Naive thymus-derived CD4-positive, alpha-beta T cell (primary cell): ENCODE measurements at regions not wholly inside any gene's neighbourhood (a gene's known extent, or its start where the extent isn't known, plus 50 kb on each side); places are given as distances from the start of the nearest gene placed in this dataset.
A peak's percentile ranks its signal among the peaks of the same experiment; 100 is the strongest.

Experiments
- ATAC-seq: fragments of 150-1000 bp; cut with Tn5 transposase; 2 replicates; pipeline ENCODE4 v1.10.0; 2021; ENCODE audit warnings: mild to moderate bottlenecking, moderate library complexity
- CTCF ChIA-PET: fragments of 350-600 bp; sonication (Branson Sonifier 250); formaldehyde crosslinking; loops from one replicate; lab custom pipeline; 2021; ENCODE audit warnings: antibody characterized with exemption; lab: Charles Lee
- POLR2A ChIA-PET: fragments of 350-600 bp; sonication (Branson Sonifier 250); formaldehyde crosslinking; loops from one replicate; lab custom pipeline; 2021; ENCODE audit warnings: antibody characterized with exemption, inconsistent platforms; lab: Charles Lee
- DNase-seq, 9 donors: peaks; one replicate each; pipeline versions ENCODE4 v3.0.0 to v3.0.0-alpha.2; 2020 to 2022; ENCODE audit warnings: mixed read lengths in 1 of 9
- H3K27ac ChIP-seq: one replicate; pipeline ENCODE4 v1.7.0; 2013; ENCODE audit warnings: mild to moderate bottlenecking, low read depth, low read length, moderate library complexity
- H3K27me3 ChIP-seq, 2 donors: one replicate each; pipeline ENCODE4 v1.7.0; 2013; ENCODE audit warnings: low read length in 2 of 2, mild to moderate bottlenecking in 2 of 2, moderate library complexity in 2 of 2; ENCODE audit not compliant: control insufficient read depth in 2 of 2, insufficient read depth in 2 of 2
- H3K36me3 ChIP-seq, 3 experiments: 1 replicate in 2 of 3; 2 replicates in 1 of 3; pipeline ENCODE4 v1.7.0; 2013; ENCODE audit warnings: low read length in 3 of 3, mild to moderate bottlenecking in 3 of 3, moderate library complexity in 1 of 3; ENCODE audit not compliant: insufficient read depth in 3 of 3, control insufficient read depth in 2 of 3
- H3K4me1 ChIP-seq, 2 donors: one replicate each; pipeline ENCODE4 v1.7.0; 2013; ENCODE audit warnings: low read length in 2 of 2, mild to moderate bottlenecking in 2 of 2, moderate library complexity in 1 of 2; ENCODE audit not compliant: control insufficient read depth in 2 of 2, insufficient read depth in 2 of 2
- H3K4me3 ChIP-seq: 2 replicates; pipeline ENCODE4 v1.7.0; 2013; ENCODE audit warnings: mild to moderate bottlenecking, low read length
- H3K9me3 ChIP-seq, 3 experiments: 1 replicate in 2 of 3; 2 replicates in 1 of 3; pipeline ENCODE4 v1.7.0; 2013; ENCODE audit warnings: low read length in 3 of 3; ENCODE audit not compliant: control insufficient read depth in 2 of 3
- H3K27ac Mint-ChIP-seq, 9 donors: one replicate each; pipeline ENCODE4 v1.8.0; 2020 to 2022; ENCODE audit warnings: mixed read lengths in 9 of 9, mild to moderate bottlenecking in 8 of 9, moderate library complexity in 5 of 9, inconsistent platforms in 2 of 9
- H3K27me3 Mint-ChIP-seq, 5 donors: one replicate each; pipeline ENCODE4 v1.8.0; 2021 to 2022; ENCODE audit warnings: mixed read lengths in 5 of 5, mild to moderate bottlenecking in 1 of 5
- H3K36me3 Mint-ChIP-seq, 5 donors: one replicate each; pipeline ENCODE4 v1.8.0; 2020 to 2022; ENCODE audit warnings: mixed read lengths in 5 of 5, mild to moderate bottlenecking in 3 of 5, inconsistent platforms in 1 of 5
- H3K4me1 Mint-ChIP-seq, 7 donors: one replicate each; pipeline ENCODE4 v1.8.0; 2020 to 2022; ENCODE audit warnings: mixed read lengths in 7 of 7, mild to moderate bottlenecking in 3 of 7, inconsistent platforms in 1 of 7
- H3K4me3 Mint-ChIP-seq, 10 donors: one replicate each; pipeline ENCODE4 v1.8.0; 2020 to 2022; ENCODE audit warnings: mild to moderate bottlenecking in 10 of 10, mixed read lengths in 10 of 10, moderate library complexity in 6 of 10, inconsistent platforms in 2 of 10
- H3K9me3 Mint-ChIP-seq, 11 donors: one replicate each; pipeline ENCODE4 v1.8.0; 2020 to 2022; ENCODE audit warnings: mixed read lengths in 11 of 11, mild to moderate bottlenecking in 4 of 11, inconsistent platforms in 1 of 11, moderate library complexity in 1 of 11
- intact Hi-C, 2 donors: fragments of 100-400 bp; cut with micrococcal nuclease; formaldehyde crosslinking; loops; one replicate each; pipeline ENCODE4 v1.15.1; 2023

- Mint-ChIP-seq H3K27me3 (peaks cover 0 to 5% (median 0%) of the 10 kb centered on the region in 5 donors), H3K9me3 (peaks cover 0 to 4% (median 0%) of the 10 kb centered on the region in 11 donors), H3K36me3 (no peaks in the 10 kb centered on the region), H3K4me1 (no peaks in the 10 kb centered on the region), H3K27ac (no peak overlapping the region), H3K4me3 (no peak overlapping the region)
- Histone ChIP-seq H3K36me3 (no peaks in the 10 kb centered on the region), H3K4me1 (no peaks in the 10 kb centered on the region), H3K4me3 (no peak overlapping the region), H3K27ac (no peak overlapping the region), H3K27me3 (no peaks in the 10 kb centered on the region), H3K9me3 (no peaks in the 10 kb centered on the region)
- ChIA-PET CTCF (no interaction called here), POLR2A (no interaction called here)
- DNase-seq, result peak in 1 of 9 donors; percentile 11
- intact Hi-C loops, result no loop called here
- no peak for ATAC-seq
Observed at GRCh38 chr2:607172-607571, 70.0 kb downstream of the TMEM18 start.

DNA sequence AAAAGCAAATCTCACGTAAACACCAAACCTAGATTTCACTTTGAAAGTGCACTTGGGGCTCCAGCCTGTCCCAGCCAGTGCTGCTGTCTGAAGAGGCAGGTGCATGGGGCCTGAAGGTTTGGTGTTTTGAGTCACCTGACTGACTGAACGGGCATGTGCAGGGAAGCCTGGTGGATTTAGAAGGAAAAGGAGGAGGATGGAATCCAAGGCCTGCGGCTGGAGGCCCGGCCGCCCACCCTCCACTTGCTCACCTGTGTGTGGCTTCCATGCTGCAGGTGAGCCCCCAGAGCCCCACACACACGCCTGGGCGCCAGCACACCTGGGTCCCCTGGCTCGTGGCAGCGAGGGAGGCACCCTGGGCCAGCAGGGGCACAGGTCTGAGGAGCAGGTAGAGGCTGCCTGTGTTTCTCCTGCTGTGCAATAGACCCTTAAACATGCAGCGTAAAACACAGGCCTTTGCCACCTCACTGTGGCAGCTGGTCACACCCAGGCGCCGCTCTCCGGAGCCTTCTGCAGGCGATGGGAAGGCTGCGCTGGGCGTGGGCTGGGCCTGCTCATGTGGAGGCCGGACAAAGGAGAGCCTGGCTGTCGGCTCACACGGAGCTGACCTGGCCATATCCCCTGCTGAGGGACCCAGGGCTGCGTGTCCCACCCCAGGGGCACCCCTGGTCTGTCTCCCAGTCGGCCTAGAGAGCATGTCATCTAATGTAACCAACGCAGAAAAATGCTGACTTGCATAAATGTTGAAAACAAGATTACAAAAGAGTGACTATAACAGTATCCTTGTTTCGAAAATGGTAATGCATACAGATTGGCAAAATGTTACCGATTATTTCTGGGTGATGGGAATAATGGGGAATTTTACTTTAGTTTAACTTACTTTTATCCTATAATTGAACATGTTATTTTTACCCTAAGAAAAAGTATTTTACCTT, 71.3 kb downstream of the TMEM18 start:
- ChIA-PET POLR2A (no interaction called here), CTCF (no interaction called here)
- Histone ChIP-seq H3K36me3 (no peaks in the 10 kb centered on the region), H3K4me3 (no peak overlapping the region), H3K27me3 (no peaks in the 10 kb centered on the region), H3K4me1 (no peaks in the 10 kb centered on the region), H3K27ac (no peak overlapping the region), H3K9me3 (no peaks in the 10 kb centered on the region)
- Mint-ChIP-seq H3K36me3 (no peaks in the 10 kb centered on the region), H3K9me3 (peaks cover 0 to 4% (median 0%) of the 10 kb centered on the region in 11 donors), H3K27me3 (peaks cover 0 to 5% (median 0%) of the 10 kb centered on the region in 5 donors), H3K27ac (no peak overlapping the region), H3K4me3 (no peak overlapping the region), H3K4me1 (no peaks in the 10 kb centered on the region)
- ATAC-seq, result no peak
- DNase-seq, result peak in 1 of 9 donors; percentile 9
- intact Hi-C loops, result no loop called here

- ChIA-PET CTCF (no interaction called here), POLR2A (no interaction called here)
- Histone ChIP-seq H3K27ac (no peak overlapping the region), H3K27me3 (no peaks in the 10 kb centered on the region), H3K36me3 (no peaks in the 10 kb centered on the region), H3K9me3 (no peaks in the 10 kb centered on the region), H3K4me1 (no peaks in the 10 kb centered on the region), H3K4me3 (no peak overlapping the region)
- ATAC-seq (no peak), DNase-seq (no peak)
- no peaks in the 10 kb centered on the region for H3K36me3 Mint-ChIP-seq
- H3K27me3 Mint-ChIP-seq, result peaks cover 0 to 5% (median 0%) of the 10 kb centered on the region in 5 donors
- H3K4me1 Mint-ChIP-seq, result no peaks in the 10 kb centered on the region
- intact Hi-C loops, result no loop called here
- no peak overlapping the region for H3K27ac Mint-ChIP-seq
- peaks cover 0 to 4% (median 0%) of the 10 kb centered on the region in 11 donors for H3K9me3 Mint-ChIP-seq
- H3K4me3 Mint-ChIP-seq, result no peak overlapping the region
Observed at GRCh38 chr2:604854-605524, 72.2 kb downstream of the TMEM18 start.

- no peaks in the 10 kb centered on the region for H3K36me3 Mint-ChIP-seq
- H3K9me3 Mint-ChIP-seq, result peaks cover 0 to 4% (median 0%) of the 10 kb centered on the region in 11 donors
- H3K27me3 Mint-ChIP-seq, result peaks cover 0 to 5% (median 0%) of the 10 kb centered on the region in 5 donors
- DNase-seq, result peak in 1 of 9 donors; percentile 13
- no peak for ATAC-seq
- Histone ChIP-seq H3K4me3 (no peak overlapping the region), H3K27ac (no peak overlapping the region), H3K27me3 (no peaks in the 10 kb centered on the region), H3K36me3 (no peaks in the 10 kb centered on the region), H3K9me3 (no peaks in the 10 kb centered on the region), H3K4me1 (no peaks in the 10 kb centered on the region)
- peak overlapping the region in 1 of 9 donors; percentile 38 for H3K27ac Mint-ChIP-seq
- intact Hi-C loops, result no loop called here
- ChIA-PET POLR2A (no interaction called here), CTCF (no interaction called here)
- no peak overlapping the region for H3K4me3 Mint-ChIP-seq
- no peaks in the 10 kb centered on the region for H3K4me1 Mint-ChIP-seq
Observed at GRCh38 chr2:604385-604784, 72.8 kb downstream of the TMEM18 start.

DNA sequence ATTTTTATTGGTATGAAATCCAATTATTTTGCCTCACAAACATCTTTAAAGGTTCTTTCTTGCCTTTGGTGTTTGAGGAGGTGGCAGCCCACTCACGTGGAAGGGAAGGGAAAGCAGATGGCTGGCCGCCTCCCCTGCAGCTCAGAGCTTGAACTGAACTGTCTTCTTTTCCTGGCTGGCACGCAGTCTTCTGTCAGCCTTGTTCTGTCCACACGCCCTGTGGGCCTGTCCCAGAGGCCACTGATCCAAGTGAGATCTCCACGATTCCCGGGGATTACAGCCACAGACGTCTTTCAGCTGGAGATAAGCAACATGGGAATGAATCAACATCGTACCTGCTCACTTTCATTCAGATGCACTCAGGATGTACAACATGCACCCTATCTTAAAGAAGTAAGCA, 73.3 kb downstream of the TMEM18 start:
- intact Hi-C loops, result no loop called here
- no peaks in the 10 kb centered on the region for H3K4me1 Mint-ChIP-seq
- H3K36me3 ChIP-seq, result no peaks in the 10 kb centered on the region
- H3K27ac ChIP-seq, result no peak overlapping the region
- no peak overlapping the region for H3K4me3 ChIP-seq
- DNase-seq (peak in 1 of 9 donors; percentile 8), ATAC-seq (no peak)
- H3K27ac Mint-ChIP-seq, result peak overlapping the region in 1 of 9 donors; percentile 38
- CTCF ChIA-PET, result no interaction called here
- no peaks in the 10 kb centered on the region for H3K27me3 ChIP-seq
- no peaks in the 10 kb centered on the region for H3K36me3 Mint-ChIP-seq
- peaks cover 0 to 4% (median 0%) of the 10 kb centered on the region in 11 donors for H3K9me3 Mint-ChIP-seq
- H3K27me3 Mint-ChIP-seq, result peaks cover 0 to 5% (median 0%) of the 10 kb centered on the region in 5 donors
- H3K9me3 ChIP-seq, result no peaks in the 10 kb centered on the region
- no peaks in the 10 kb centered on the region for H3K4me1 ChIP-seq
- no peak overlapping the region for H3K4me3 Mint-ChIP-seq
- POLR2A ChIA-PET, result no interaction called here

DNA sequence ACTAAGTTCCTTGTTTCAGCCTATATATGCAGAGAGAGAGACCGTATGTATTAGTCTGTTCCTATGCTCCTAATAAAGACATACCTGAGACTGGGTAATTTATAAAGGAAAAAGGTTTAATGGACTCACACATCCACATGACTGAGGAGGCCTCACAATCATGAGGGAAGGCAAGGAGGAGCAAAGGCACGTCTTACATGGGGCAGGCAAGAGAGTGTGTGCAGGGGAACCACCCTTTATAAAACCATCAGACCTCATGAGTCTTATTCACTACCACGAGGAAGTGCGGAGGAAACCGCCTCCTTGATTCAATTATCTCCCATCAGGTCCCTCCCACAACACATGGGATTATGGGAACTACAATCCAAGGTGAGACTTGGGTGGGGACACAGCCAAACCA, 73.8 kb downstream of the TMEM18 start:
- intact Hi-C loops, result no loop called here
- no peak overlapping the region for H3K4me3 Mint-ChIP-seq
- Histone ChIP-seq H3K27ac (no peak overlapping the region), H3K9me3 (no peaks in the 10 kb centered on the region), H3K27me3 (no peaks in the 10 kb centered on the region), H3K36me3 (no peaks in the 10 kb centered on the region), H3K4me1 (no peaks in the 10 kb centered on the region), H3K4me3 (no peak overlapping the region)
- H3K36me3 Mint-ChIP-seq, result no peaks in the 10 kb centered on the region
- ATAC-seq (no peak), DNase-seq (no peak)
- H3K27ac Mint-ChIP-seq, result no peak overlapping the region
- ChIA-PET POLR2A (no interaction called here), CTCF (no interaction called here)
- peaks cover 0 to 5% (median 0%) of the 10 kb centered on the region in 5 donors for H3K27me3 Mint-ChIP-seq
- no peaks in the 10 kb centered on the region for H3K4me1 Mint-ChIP-seq
- peaks cover 0 to 4% (median 0%) of the 10 kb centered on the region in 11 donors for H3K9me3 Mint-ChIP-seq
